Activated CD8-positive, alpha-beta T cell treated with anti-CD3 and anti-CD28 coated beads for 36 hours (primary cell): ENCODE measurements at regions not wholly inside any gene's neighbourhood (a gene's known extent, or its start where the extent isn't known, plus 50 kb on each side); places are given as distances from the start of the nearest gene placed in this dataset.

Experiments used
- ATAC-seq: fragments of 200-7000 bp; cut with Tn5 transposase; one replicate; pipeline ENCODE4 v1.10.0; 2021; ENCODE audit warnings: mild to moderate bottlenecking, moderate library complexity
- CTCF ChIA-PET: fragments of 350-600 bp; sonication (Branson Sonifier 250); formaldehyde crosslinking; loops from one replicate; lab custom pipeline; 2021; ENCODE audit warnings: antibody characterized with exemption; lab: Charles Lee
- POLR2A ChIA-PET: fragments of 350-600 bp; sonication (Branson Sonifier 250); formaldehyde crosslinking; loops from one replicate; lab custom pipeline; 2021; ENCODE audit warnings: antibody characterized with exemption; lab: Charles Lee
- DNase-seq: peaks from one replicate; pipeline ENCODE4 v3.0.0-alpha.2; 2020
- H3K27ac Mint-ChIP-seq: one replicate; pipeline ENCODE4 v1.8.0; 2021; ENCODE audit warnings: mild to moderate bottlenecking, mixed read lengths
- H3K27me3 Mint-ChIP-seq: one replicate; pipeline ENCODE4 v1.8.0; 2021; ENCODE audit warnings: mixed read lengths
- H3K36me3 Mint-ChIP-seq: one replicate; pipeline ENCODE4 v1.8.0; 2021; ENCODE audit warnings: low read depth, mixed read lengths
- H3K4me1 Mint-ChIP-seq: one replicate; pipeline ENCODE4 v1.8.0; 2021; ENCODE audit warnings: low read depth, mixed read lengths
- H3K4me3 Mint-ChIP-seq: one replicate; pipeline ENCODE4 v1.8.0; 2021; ENCODE audit warnings: mild to moderate bottlenecking, moderate library complexity, mixed read lengths
- H3K9me3 Mint-ChIP-seq: one replicate; pipeline ENCODE4 v1.8.0; 2021; ENCODE audit warnings: mixed read lengths
- CTCF ChIP-seq: fragments of 200-600 bp; IDR thresholded peaks from one replicate; pipeline ENCODE4 v1.8.0; 2022; ENCODE audit warnings: antibody characterized with exemption, mild to moderate bottlenecking
- intact Hi-C: fragments of 100-400 bp; cut with micrococcal nuclease; formaldehyde crosslinking; loops from one replicate; pipeline ENCODE4 v1.10.0; 2022

DNA sequence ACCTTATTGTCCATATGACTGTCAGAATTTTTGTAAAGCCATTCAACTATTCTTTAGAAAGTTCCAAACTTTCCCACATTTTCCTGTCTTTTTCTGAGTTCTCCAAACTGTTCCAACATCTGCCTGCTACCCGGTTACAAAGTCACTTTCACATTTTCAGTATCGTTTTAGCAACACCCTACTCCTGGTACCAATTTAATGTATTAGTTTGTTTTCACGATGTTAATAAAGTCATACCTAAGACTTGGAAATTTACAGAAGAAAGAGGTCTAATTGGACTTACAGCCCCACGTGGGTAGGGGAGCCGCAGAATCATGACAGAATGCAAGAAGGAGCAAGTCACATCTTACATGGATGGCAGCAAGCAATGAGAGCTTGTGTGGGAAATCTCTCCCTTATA is 867.8 kb downstream of the AMY1C start:
- no peak for TF ChIP-seq CTCF
- Mint-ChIP-seq H3K27me3 (no peaks in the 10 kb centered on the region), H3K4me3 (no peak overlapping the region), H3K4me1 (no peaks in the 10 kb centered on the region), H3K27ac (no peak overlapping the region), H3K36me3 (no peaks in the 10 kb centered on the region), H3K9me3 (peaks cover 30% of the 10 kb centered on the region)
- DNase-seq (no peak), ATAC-seq (no peak)
- CTCF ChIA-PET, result no interaction called here
- POLR2A ChIA-PET, result no interaction called here
- intact Hi-C loops, result no loop called here

DNA sequence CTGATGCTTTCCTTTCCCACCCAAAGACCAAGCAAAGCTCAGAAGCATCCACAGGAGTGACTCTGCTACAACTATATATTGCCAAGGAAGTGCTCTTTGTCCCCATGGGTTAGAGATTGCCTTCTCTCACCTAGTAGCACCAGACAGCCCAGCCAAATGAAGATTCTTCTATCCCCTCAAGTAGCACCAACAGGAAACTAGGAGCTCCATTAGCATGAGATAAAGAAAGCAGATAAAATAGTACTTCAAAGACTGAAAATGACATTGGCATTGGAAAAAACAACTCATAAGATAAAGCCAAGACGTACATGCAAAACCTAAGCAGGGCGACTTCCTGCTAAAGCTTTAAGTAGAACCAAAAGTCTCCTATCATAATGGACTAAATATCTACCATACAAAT is 871.5 kb downstream of the AMY1C start:
- H3K4me3 Mint-ChIP-seq, result no peak overlapping the region

DNA sequence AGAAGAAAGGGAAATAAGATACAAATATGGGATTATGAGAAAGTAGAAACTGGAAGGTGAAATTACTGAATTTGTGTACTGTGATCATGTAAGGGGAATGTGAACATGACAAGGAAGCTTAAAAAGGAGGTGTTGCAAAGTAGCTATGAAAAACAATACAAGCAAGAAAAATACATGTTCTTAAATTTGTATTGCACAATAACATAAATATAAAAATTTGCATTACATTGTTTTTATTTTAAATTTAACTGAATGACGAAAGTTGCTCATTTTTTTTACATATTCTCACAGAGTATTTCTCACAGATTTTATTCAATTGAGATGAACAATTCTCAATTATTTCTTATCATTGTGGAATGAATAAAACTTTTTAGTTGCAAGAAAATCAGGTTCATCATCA is 874.8 kb downstream of the AMY1C start:
- Mint-ChIP-seq H3K4me1 (no peaks in the 10 kb centered on the region), H3K4me3 (no peak overlapping the region), H3K9me3 (peaks cover 9% of the 10 kb centered on the region), H3K36me3 (no peaks in the 10 kb centered on the region), H3K27ac (no peak overlapping the region), H3K27me3 (no peaks in the 10 kb centered on the region)
- no peak for TF ChIP-seq CTCF
- ChIA-PET CTCF (no interaction called here), POLR2A (no interaction called here)
- intact Hi-C loops, result no loop called here
- ATAC-seq, result no peak
- DNase-seq, result no peak

More for the DNA sequence above, 871.5 kb downstream of the AMY1C start:
- Mint-ChIP-seq H3K27me3 (no peaks in the 10 kb centered on the region), H3K4me1 (no peaks in the 10 kb centered on the region), H3K36me3 (no peaks in the 10 kb centered on the region), H3K9me3 (peaks cover 24% of the 10 kb centered on the region), H3K27ac (no peak overlapping the region)
- ATAC-seq (no peak), DNase-seq (no peak)
- ChIA-PET CTCF (no interaction called here), POLR2A (no interaction called here)
- intact Hi-C loops, result no loop called here
- TF ChIP-seq CTCF, result no peak

DNA sequence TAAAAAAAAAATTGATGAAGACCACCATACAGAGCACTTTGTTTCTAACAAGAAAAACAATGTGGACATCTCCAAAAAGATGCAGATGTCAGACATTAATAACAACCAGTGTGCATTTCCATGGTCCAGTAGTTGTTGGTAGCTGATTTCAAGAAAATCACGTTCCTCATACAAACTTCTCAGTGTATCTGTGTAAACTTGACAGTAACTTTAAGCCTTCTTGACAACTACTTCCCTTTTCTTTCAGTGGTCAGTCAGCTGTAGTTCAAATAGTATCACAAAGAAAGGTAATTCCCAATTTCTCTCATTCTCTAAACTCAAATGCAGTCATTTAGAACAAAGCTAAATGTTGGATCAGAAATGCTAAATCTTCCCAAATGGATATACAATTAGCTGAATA is 879.9 kb downstream of the AMY1C start:
- POLR2A ChIA-PET, result no interaction called here
- intact Hi-C loops, result no loop called here
- peaks cover 4% of the 10 kb centered on the region for H3K9me3 Mint-ChIP-seq
- no peak overlapping the region for H3K4me3 Mint-ChIP-seq
- CTCF ChIA-PET, result no interaction called here
- DNase-seq (no peak), ATAC-seq (no peak)
- H3K36me3 Mint-ChIP-seq, result no peaks in the 10 kb centered on the region
- no peak overlapping the region for H3K27ac Mint-ChIP-seq
- no peaks in the 10 kb centered on the region for H3K27me3 Mint-ChIP-seq
- no peak for TF ChIP-seq CTCF
- no peaks in the 10 kb centered on the region for H3K4me1 Mint-ChIP-seq

DNA sequence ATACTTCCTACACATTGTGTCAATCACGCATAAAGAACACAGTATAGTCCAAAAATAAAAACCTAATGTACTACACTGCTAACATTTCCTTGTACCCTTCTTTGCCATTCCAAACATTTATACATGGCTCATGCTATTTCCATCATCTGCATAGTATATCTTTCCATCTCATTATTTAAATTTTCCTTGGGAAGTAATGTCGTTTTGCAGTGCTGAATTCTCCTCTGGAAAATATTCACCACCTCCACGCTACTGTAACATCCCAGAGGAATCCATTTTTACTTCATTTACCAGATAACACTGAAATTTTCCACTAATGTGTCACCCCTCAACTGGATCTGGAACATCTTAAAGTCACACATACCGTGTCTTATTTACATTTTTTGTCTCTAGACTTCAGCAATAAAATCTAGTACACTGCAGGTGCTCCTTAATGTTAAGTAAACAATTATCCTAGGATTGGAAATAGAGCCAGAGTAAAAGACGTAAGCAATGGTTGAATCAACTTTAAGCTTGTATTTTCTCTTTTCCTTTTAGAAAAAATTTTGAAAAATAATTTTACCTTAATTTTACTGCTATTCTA is 881.0 kb downstream of the AMY1C start:
- CTCF ChIA-PET, result no interaction called here
- no peak for TF ChIP-seq CTCF
- no peak overlapping the region for H3K4me3 Mint-ChIP-seq
- H3K27me3 Mint-ChIP-seq, result no peaks in the 10 kb centered on the region
- intact Hi-C loops, result no loop called here
- ATAC-seq (no peak), DNase-seq (no peak)
- POLR2A ChIA-PET, result no interaction called here
- peaks cover 4% of the 10 kb centered on the region for H3K9me3 Mint-ChIP-seq
- H3K36me3 Mint-ChIP-seq, result no peaks in the 10 kb centered on the region
- H3K4me1 Mint-ChIP-seq, result no peaks in the 10 kb centered on the region
- H3K27ac Mint-ChIP-seq, result no peak overlapping the region
